ENCODE measurements at regions not wholly inside any gene's neighbourhood (a gene's known extent, or its start where the extent isn't known, plus 50 kb on each side); places are given as distances from the start of the nearest gene placed in this dataset.

- no peak for DNase-seq (ENCODE audit: low read depth in 2 of 2)
These were observed 298.8 kb downstream of the TENT4A start for GRCh38 chr5:7012057-7012456.

GRCh38 chr5:7014611-7015010 is 301.4 kb downstream of the TENT4A start:
- no peak for DNase-seq (ENCODE audit: low read depth in 2 of 2)

DNA sequence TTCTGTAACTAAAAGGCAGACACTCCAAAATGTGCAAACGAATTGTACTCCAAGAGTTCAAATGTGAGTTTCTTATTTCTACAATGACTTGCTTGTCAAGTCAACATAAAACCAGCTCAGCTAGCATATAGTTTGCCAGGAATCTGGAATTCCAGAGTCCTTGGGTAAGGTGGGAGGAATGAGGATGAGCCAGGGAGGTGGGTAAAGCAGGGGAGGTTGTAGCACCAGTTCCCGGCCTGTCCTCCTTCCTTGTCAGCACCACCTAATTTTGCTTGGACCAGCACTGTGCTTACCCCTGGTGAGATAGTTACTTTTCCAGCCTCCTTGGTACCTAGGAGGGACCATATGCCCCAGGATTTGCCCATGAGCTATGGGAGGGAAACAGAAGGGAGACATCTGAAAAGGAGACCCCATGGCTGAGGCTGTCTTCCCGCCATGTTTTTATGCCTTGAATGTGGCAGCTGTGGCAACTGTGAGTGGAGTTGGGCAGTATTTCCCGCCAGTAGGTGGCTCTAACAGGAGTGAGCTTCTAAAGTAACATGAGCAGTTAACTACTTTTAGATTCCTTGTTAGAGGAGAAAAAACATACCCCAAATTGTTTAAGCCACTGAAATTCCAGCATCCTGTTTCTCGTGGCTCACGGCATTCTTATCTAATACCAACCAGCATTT is 302.5 kb downstream of the TENT4A start:
- DNase-seq (ENCODE audit: low read depth in 2 of 2) = no peak

- DNase-seq (ENCODE audit: low read depth in 2 of 2) = no peak
These were observed 303.9 kb downstream of the TENT4A start for GRCh38 chr5:7016999-7017747.

DNA sequence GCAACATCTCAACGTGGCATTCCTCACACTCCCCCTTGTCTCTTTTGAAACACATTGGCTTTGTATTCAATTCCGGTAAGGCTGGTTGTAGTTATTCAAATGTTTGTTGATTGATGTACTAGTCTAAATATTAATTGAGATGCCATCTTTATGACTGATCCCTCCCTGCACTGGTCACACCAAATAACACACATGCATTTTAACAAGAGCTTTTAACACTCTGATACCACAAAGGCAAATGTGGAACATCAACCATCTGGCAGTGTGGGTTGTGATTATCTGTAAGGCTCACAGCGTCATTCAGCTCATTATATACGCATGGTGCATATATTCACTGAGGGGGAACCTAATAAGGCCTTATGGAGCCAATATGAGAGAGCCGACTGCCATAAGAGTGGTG is 305.0 kb downstream of the TENT4A start:
- no peak for DNase-seq (ENCODE audit: low read depth in 2 of 2)

DNA sequence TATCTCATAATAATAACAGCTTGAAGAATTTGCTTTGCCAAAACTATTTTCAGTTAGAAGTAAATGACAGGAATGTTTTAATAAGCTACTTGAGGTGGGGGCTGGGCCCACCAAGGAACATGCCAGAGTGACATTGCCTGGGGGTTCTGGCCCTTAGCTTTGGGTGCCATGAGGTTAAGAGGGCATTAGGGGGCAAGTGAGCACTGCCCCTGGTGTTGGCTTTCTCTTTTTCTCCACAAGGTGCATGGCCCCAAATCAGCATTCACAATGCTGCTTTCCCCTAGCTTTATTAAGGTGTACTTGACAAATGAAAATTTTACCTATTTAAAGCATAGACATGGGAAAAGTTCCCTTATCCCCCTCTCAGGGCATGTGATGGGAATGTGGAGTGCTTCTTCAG is 305.4 kb downstream of the TENT4A start:
- no peak for DNase-seq (ENCODE audit: low read depth in 2 of 2)

DNA sequence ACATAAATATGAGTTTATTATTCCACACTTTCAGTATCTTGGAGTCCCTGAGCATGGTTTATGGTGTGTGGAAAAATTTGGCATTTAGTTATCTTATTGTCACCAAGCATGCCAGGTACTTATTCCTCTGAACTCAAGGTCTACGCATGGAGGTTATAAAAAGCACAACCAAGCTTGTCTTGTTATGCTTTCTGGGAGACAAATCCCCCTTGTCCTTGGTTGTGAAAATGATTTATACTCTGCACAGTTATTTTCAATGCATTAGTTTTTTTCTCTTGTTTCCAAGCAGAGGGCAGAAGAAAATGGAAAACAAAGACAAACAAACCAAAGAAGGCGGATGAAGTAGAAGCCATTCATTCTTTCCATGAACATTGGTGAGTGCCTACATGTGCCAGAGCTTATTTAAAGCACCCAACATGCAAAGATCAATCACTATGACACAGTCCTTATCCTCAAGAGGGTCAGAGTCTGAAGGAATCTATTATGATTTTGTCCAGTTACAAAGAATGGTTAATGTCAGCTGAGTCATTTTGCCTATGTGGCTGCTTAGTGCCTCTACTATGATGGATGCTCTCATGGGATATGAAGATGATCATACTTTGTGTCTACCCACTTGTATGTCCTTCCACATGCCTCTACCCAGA is 323.1 kb downstream of the TENT4A start:
- DNase-seq (ENCODE audit: low read depth in 2 of 2) = no peak

- DNase-seq (ENCODE audit: low read depth in 2 of 2) = no peak
These were observed 325.8 kb downstream of the TENT4A start for GRCh38 chr5:7039074-7039473.

DNA sequence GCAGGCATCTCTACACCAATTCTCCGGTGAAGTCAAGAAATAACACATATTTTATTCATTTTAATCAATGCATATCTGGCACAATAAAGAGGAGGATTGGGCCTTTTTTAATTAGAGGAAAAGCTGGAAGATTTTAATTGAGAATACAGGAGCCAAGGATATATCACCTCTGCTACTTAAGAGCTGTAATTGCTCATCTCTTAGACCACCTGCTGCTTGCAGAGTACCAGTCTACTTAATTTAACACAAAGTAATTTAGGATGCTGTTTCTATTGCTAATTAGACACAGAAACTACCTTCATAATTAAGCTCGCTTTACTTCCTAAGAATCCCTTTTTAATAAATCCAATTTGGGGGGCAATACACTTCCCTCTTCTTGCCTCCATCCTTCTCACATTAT is 326.9 kb downstream of the TENT4A start:
- no peak for DNase-seq (ENCODE audit: low read depth in 2 of 2)

GRCh38 chr5:7043797-7044196 is 330.6 kb downstream of the TENT4A start:
- no peak for DNase-seq (ENCODE audit: low read depth in 2 of 2)

DNA sequence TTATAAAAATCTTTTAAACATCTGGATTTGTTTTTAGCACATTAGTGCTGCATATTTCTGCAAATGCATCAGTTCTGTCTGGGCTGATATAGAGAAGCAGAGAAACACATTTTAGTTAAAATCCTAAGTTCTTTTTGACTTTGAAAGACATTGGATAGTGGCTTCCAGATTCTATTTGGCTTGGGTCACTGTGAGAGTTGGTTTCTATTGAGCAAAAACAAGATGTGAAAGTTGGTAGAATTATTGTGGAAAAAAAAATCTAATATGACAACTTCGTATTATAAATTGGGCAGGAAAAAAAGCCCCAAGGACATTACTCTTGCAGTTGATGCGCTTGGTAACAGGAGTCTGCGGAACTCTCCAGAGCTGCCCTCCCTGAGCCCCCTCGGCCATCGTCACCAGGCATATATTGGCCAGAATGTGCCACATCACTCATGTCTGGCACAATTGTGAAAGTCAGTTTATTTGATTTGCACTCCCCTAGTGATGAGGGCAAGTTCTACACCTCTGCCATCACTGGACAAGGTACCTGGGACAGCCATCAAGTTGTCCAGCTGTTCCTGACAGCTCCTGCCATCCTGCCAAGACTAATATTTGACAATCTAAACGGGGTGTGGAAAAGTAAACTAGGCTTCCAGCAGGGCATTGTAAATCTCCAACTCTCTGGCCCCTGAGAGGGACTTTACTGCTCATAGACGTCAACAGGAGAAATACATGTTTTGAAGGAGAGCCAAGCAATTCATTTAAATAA is 334.5 kb downstream of the TENT4A start:
- DNase-seq (ENCODE audit: low read depth in 2 of 2) = no peak

- DNase-seq (ENCODE audit: low read depth in 2 of 2) = no peak
These were observed 337.8 kb downstream of the TENT4A start for GRCh38 chr5:7050986-7051385.

DNA sequence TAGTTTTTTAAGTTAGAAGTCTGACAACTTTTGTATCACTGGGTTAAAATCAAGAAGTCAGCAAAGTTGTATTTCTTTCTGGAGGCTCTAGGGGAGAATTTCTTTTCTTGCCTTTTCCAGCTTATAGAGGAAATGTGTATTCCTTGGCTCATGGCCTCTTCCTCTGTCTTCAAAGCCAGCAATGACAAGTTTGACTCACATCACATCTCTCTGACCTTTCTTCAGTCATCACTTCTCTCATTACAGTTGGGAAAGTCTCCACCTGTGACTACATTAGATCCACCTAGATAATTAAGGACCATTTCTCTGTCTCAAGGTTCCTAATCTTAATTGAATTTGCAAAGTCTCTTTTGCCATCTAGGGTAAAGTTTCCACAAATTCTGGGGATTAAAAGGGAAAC is 339.9 kb downstream of the TENT4A start:
- DNase-seq (ENCODE audit: low read depth in 2 of 2) = no peak

DNA sequence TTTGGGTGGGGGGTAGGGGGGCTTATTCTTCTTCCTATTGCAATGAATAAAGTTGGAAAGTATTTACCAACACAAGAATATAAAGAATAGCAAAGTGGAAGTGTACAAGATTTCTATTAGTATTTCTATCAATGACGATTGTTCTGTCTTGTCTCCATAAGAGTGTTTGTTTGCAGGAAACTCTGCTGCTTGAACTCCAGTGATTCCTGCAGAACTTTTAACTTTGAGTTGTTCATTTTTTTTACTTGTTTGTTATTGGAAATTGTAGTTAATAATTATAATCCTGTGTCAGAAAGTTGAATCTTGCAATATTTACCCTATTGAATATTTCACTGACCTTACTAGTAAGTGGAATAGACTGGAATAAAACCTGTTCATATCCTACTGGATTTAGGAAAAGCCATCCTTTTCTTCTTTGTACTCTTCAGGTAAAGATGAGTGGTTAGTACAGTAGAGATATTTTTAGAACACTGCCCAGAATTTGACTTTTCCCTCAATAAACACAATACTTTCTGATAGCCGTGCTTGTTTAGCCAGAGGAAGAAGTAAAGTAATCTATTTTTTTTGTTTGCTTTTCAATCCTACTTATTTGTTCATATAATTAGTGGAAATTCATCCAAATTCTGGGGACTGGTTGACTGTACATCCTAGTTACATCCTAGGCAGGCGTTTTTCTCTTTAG is 340.4 kb downstream of the TENT4A start:
- DNase-seq (ENCODE audit: low read depth in 2 of 2) = no peak

DNA sequence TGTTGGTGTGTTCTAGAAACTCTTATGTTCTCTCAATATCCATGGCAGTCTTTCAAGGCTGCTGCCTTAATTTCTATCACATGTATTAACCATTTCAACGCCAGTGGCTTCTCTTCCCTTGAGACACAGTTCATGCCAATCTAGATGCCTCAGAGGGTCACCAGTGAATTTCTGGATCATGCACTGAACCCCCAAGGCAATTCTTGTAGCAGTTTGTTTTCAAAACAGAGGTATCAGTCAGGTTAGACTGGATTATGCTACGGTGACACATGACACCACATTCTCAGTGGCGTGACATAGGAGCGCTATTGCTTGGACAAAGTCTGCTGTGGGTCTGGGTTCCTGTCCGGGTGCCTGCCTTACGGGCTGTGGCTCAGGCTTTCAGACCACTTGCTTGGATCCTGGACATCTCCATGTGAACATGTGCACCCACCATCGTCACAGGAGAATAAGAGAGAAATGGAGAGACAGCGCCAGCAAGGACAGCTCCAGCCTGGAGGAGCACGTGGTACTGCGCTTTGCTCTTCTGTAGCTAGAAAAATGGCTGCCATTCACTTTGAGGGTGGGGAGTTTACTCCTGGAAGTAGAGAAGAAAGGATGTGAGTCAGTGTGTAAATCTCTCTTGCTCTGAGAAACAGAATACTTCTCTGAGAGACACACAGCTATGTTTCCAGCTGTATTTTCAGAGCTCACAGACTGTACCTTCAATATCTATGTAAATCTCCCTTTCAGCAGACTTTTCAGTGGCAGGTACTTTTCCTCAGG is 329.3 kb upstream of the ADCY2 start:
- no peak for DNase-seq (ENCODE audit: low read depth in 2 of 2)

DNA sequence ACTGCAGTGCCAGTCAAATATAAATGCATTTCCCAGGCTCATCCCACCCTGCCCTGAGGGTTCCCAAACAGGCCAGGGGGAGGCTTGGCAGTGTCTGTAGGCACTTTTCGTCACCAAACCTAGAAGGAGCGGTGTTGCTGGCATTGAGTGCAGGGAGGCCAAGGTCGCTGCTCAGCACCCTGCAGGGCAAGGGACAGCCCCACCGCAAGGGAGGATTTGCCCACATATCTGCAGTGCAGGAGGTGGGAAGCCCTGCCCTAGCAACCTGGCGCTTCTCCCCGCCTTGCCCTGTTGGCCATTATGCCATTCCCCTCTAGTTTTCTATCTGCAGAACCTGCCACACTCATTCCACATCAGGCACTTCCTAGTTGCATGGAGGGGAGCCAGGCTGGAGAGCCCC is 327.8 kb upstream of the ADCY2 start:
- DNase-seq (ENCODE audit: low read depth in 2 of 2) = no peak

GRCh38 chr5:7068899-7069298 is 327.0 kb upstream of the ADCY2 start:
- DNase-seq (ENCODE audit: low read depth in 2 of 2) = no peak

- DNase-seq (ENCODE audit: low read depth in 2 of 2) = no peak
These were observed 323.8 kb upstream of the ADCY2 start for GRCh38 chr5:7072188-7072587.

DNA sequence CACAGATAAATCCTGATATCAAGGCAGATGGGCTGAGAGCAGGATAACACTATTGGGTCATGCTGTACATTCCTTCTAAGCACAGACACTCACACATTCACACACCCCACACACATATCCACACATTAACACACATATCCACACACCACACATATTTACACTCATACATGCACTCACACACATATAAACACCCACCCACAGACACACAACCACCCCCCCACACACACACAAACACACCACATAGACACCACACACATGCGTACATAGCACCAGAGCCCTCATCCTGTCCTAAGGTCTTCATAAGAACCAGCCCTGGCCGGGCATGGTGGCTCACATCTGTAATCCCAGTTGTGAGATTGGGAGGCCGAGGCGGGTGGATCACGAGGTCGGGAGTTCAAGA is 322.3 kb upstream of the ADCY2 start:
- DNase-seq (ENCODE audit: low read depth in 2 of 2) = no peak

GRCh38 chr5:7074176-7074575 is 321.8 kb upstream of the ADCY2 start:
- DNase-seq (ENCODE audit: low read depth in 2 of 2) = no peak

- no peak for DNase-seq (ENCODE audit: low read depth in 2 of 2)
These were observed 320.5 kb upstream of the ADCY2 start for GRCh38 chr5:7075470-7075869.
